HG02884 (cell line): ENCODE measurements at regions not wholly inside any gene's neighbourhood (a gene's known extent, or its start where the extent isn't known, plus 50 kb on each side); places are given as distances from the start of the nearest gene placed in this dataset.
"Not testable (repeated sequence)": the region's sequence is repeated elsewhere in the genome, so short reads cannot be mapped to it uniquely, and the experiment has no call there.

ENCODE experiments used
- ATAC-seq: cut with Tn5 transposase; IDR thresholded peaks from one replicate; pipeline ENCODE4 v1.9.1; 2021; ENCODE audit warnings: mild to moderate bottlenecking, moderate library complexity; ENCODE audit not compliant: unreplicated experiment

GRCh38 chr21:15562748-15563147 is 167.0 kb upstream of the USP25 start:
- no peak for ATAC-seq

- no peak for ATAC-seq
Observed at GRCh38 chr21:15564907-15565306, 164.9 kb upstream of the USP25 start.

- no peak for ATAC-seq
Observed at GRCh38 chr21:15566703-15567102, 163.1 kb upstream of the USP25 start.

DNA sequence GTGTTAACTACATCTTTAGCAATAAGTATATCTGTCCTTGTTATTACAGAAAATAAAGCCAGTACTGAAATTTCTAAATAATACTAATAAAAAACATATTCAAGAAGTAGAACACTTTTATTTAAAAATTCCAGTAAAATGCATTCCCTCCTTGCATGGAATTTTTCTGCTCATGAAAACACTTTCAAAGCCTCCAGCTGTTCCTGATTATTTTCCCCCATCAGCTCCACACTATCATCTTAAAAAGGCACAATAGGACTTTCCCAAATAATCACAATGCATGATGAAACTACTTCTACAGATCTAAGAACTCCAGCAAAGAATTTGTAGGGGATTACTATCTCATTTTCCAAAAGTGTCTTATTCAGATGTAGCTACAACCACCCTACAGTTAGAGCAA is 162.6 kb upstream of the USP25 start:
- ATAC-seq = no peak

GRCh38 chr21:15568516-15568915 is 161.3 kb upstream of the USP25 start:
- no peak for ATAC-seq

- ATAC-seq = no peak
Observed at GRCh38 chr21:15586752-15587427, 142.9 kb upstream of the USP25 start.

DNA sequence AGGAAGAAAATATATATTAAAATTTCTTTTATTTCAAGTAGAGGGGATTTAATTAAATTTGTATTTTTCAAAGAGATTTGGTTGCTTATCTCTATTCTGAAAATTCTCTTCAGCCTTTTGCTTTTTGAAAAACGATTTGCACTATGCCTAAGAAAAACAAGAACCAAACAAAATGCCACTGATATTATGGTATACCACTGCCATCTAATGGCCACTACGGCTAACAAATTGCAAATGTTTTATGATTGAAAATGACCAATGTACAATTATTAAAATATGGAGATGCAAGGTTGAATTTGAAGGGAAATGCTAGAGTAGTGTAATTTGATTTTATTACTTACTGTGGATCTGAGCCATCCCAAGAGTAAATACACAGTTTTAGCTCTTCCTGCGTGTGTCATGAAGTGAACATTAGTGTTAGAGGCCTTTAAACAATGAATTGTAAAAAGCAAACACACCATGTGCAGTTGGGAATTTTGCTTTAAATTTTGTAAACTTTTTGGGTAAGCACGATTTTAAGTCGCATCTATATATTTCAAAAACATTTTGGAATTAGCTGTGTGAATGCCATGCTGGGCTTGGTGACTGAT is 137.4 kb upstream of the USP25 start:
- no peak for ATAC-seq

GRCh38 chr21:15592957-15593356 is 136.8 kb upstream of the USP25 start:
- ATAC-seq = no peak

GRCh38 chr21:15601390-15601789 is 128.4 kb upstream of the USP25 start:
- no peak for ATAC-seq

DNA sequence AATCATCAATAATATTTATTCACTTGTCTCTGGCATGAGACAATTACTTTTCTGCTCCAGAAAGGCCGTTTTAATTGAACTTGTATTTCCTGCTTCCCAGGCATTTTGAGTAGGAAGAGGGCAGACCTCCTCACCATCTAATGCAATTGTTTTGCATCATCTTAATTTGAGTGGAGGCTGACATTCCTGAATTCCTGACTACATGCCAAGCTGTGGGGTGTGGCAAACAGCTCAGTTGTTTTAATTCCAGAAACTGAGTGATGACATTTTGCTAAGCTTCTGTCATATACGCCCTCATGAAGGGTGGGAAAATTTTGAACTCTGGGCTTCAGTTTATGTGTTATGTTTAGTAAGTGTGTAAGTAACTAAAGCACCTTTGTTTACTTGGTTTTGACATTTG is 125.4 kb upstream of the USP25 start:
- ATAC-seq = no peak

GRCh38 chr21:15614766-15615165 is 115.0 kb upstream of the USP25 start:
- no peak for ATAC-seq

GRCh38 chr21:15616864-15617574 is 112.8 kb upstream of the USP25 start:
- no peak for ATAC-seq

DNA sequence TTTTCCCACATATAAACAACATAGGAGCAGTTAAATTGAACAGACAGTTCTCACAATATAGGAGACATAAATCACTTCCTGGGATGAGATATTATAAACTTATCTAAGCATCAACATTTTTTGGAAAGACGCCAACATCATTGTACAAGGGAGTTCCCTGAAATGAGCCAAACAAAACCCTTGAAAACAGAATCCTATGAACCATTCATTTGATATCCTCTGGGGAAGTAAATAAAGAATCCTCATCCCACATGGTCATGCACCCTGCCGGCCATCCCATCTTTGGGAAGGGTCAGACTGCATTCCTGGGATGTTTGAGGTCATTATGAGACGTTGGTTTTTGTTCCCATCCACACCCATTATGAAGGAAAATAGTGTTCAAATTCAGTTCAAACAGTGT is 111.8 kb upstream of the USP25 start:
- no peak for ATAC-seq

DNA sequence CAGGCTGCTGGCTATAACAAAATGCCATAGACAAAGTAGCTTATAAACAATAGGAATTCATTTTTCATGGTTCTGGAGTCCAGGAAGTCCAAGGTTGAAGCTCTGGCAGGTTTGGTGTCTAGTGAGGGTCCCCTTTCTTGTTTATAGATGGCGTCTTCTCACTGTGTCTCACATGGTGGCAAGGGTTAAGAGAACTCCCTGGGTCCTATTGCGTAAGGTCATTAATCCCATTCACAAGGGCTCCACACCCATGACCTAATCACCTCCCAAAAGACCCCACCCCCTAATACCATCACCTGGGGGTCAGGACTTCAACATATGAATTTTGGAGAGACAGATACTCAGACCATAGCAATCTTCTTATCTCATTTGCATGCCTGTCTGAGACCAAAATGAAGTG is 108.9 kb upstream of the USP25 start:
- ATAC-seq = no peak

DNA sequence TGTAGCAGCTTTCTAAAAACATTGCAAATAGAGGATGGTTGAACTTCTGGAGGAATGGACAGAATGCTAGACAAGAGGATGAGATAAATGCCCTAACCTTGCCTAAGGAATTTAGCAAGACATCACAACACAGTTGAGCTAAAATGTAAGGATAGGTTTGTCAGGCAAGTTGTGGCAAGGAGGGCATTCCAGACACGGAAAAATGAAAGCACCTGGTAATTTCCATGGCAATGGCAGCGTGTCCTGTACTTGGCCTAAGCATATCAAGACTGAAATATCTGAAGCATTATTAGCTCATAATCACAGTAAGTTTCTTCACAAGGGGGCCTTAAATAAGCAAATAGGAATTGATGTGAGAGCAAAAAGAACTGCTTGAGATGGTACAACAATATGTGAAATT is 105.1 kb upstream of the USP25 start:
- ATAC-seq = no peak

DNA sequence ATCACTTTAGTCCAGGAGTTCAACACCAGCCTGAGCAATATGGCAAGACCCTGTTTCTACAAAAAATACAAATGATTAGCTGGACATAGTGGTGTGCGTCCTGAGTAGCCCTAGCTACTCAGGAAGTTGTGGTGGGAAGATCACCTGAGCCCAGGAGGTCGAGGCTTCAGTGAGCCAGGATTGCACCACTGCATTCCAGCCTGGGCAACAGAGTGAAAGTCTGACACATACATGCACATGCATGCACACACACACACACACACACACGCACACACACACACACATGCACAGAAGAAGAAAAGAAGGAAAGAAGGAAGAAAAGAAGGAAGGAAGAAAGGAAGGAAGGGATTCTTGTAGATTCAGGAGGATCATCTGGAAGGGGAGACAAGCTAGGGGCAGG is 104.4 kb upstream of the USP25 start:
- no peak for ATAC-seq

GRCh38 chr21:15626031-15626430 is 103.8 kb upstream of the USP25 start:
- ATAC-seq = no peak

- no peak for ATAC-seq
Observed at GRCh38 chr21:15627011-15627410, 102.8 kb upstream of the USP25 start.

GRCh38 chr21:15627823-15628222 is 102.0 kb upstream of the USP25 start:
- ATAC-seq = no peak

GRCh38 chr21:15631342-15631741 is 98.4 kb upstream of the USP25 start:
- no peak for ATAC-seq

- ATAC-seq = not testable (repeated sequence)
Observed at GRCh38 chr21:15634541-15634940, 95.2 kb upstream of the USP25 start.

GRCh38 chr21:15638856-15639549 is 90.8 kb upstream of the USP25 start:
- no peak for ATAC-seq
